HG03280 (cell line): ENCODE measurements at regions not wholly inside any gene's neighbourhood (a gene's known extent, or its start where the extent isn't known, plus 50 kb on each side); places are given as distances from the start of the nearest gene placed in this dataset.

ENCODE experiments used
- ATAC-seq: cut with Tn5 transposase; IDR thresholded peaks from one replicate; pipeline ENCODE4 v1.9.1; 2021; ENCODE audit warnings: mild to moderate bottlenecking, moderate library complexity; ENCODE audit not compliant: unreplicated experiment

DNA sequence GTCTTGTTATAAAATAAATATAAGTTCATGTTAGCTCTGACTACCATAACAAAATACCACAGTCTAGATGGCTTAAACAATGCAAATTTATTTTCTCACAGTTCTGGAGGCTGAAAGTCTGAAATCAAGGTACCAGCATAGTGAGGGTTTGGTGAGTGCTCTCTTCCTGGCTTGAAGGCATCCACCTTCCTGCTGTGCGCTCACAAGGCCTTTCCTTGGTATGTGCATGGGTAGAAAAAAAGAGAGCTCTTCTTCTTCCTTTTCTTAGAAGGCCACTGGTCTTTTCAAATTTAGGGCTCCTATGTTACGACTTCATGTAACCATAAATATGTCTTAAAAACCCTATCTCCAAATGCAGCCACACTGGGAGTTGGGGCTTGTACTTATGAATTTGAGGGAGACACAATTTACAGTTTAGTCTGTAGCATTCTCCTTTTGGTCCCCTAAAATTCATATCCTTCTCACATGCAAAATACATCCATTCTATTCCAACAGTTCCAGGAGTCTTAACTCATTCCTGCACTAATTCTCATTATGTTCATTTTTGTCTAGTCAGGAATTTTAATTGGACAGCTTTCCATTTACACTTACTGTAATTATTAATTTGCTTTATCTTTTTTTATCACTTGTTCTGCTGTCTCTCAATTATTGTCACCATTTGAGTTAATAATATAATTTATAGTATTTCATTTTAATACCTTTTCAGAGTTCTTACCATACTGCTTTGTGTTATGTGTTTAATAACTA lies 381.9 kb upstream of the EPHA7 start:
- no peak for ATAC-seq

- ATAC-seq: no peak
Measured at GRCh38 chr6:93799226-93799625, 379.9 kb upstream of the EPHA7 start.

DNA sequence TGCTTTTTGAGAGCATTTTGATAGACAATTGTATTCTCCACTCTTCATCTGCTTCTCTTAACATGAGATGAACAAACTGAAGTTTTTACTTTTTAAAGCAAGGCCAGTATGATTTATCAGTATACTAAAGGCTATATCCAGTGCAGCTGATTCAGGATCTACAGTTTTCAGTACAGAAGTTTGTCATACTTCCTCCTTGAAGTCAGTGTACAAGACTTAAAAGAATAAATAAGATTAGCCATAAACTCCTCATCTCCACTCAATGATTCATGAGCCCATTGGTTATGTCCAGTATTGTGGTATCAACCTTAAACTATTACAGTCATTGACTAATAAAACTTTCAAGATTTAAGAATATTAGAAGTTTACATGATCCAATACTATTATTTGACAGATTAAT lies 374.8 kb upstream of the EPHA7 start:
- no peak for ATAC-seq

DNA sequence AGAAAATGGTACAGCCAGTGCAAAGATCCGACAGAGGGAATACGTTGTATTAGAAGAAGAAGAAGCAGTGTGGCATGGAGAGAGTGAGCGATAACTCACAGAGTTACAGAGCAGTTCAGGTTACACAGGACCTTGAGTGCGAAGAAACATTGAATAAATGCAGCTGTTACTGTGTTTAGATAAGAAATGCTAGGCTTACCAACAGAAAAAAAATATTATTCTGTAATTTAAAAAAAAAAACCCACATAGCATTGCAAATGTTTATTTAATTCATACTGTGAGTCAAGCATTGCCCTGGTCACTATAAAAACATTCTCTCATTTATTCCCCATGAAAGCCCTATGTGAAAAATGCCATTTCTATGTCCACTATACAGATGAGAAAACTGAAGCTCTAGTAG lies 373.4 kb upstream of the EPHA7 start:
- ATAC-seq: no peak

DNA sequence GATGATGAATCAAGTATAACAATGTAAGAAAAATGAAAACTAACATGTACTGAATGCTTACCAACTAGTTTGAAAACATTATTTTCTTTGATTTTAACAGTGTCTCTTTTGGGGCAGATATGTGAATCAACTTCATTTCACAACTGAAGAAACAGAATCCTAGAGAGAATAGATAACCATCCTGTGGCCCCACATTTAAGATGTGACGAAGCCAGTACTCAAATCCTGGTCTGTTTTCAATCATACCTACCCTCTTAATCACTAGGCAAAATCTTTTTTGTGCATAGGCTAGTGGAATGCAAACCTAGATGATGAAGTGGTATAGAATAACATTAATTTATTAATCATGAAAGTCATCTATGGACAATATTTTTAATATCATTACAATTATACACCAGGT lies 371.6 kb upstream of the EPHA7 start:
- no peak for ATAC-seq

DNA sequence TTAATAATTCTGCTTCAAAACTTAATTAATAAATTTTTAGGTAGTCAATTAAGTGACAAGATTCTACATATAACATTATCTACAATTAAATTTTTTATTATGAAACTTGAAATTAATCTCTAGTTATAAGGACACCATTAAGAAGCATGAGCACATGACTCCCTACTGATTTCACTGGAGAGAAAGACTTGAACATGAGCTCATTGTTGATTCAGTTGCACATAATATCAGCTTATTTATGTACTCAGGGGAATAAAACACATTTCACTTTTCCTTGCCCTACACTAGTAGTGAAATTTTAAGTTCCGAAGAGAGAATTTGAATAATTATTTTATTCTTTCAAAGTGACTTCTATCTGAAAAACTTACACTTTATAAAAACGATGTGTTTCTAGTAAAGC lies 370.2 kb upstream of the EPHA7 start:
- ATAC-seq: no peak

GRCh38 chr6:93787841-93788240 lies 368.5 kb upstream of the EPHA7 start:
- no peak for ATAC-seq

DNA sequence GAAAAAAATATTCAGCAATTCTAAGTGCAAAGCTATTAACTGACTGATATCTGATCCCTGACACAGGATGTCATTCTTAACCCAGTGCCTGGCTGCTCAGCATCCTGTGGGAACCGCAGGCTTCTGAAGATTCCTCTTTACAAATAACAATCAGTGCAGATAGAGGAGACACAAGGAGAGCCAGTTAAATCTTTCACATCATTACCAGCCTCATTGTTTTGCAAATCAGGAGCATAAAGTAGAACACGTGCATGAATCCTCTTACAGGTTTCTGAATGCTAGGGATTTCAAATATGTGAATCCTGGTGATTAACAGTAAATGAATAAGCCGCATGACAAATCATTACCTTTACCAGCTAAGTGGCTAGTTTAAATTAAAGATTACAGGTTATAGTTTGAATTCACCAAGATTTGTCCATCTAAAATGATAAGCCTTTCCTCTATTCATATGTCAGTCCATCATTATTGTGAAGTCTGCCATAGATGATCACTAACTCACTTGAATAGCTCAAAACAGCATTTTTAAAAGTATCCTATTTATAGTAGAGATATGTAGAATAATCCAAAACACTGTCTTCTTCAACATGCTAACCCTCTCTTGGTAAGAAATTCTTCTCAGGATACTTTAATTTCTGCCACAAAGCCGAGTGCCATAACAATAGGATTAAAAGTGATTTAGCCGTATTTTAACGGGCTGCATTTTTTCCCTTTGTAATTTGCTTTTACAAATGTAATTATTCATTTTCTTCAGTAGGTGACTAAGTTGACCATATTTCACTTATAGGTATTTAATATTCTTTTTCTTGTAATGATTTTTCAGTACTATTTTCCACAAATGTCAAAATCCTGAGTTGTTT lies 367.3 kb upstream of the EPHA7 start:
- no peak for ATAC-seq

DNA sequence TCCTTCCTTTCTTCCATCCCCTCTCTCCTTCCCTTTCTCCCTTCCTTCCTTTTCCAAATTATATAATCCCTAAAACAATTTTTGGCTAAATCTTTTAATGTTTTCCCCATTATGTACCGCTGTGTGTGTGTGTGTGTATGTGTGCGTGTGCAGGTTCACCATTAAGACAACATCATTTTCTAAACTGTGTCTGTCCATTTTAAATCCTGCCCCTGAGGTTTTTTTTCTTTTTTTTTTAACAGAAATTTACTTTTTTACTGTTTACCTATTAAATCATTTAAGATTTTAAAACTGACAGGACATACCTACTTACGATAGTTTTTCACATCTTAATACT lies 366.3 kb upstream of the EPHA7 start:
- ATAC-seq: no peak

DNA sequence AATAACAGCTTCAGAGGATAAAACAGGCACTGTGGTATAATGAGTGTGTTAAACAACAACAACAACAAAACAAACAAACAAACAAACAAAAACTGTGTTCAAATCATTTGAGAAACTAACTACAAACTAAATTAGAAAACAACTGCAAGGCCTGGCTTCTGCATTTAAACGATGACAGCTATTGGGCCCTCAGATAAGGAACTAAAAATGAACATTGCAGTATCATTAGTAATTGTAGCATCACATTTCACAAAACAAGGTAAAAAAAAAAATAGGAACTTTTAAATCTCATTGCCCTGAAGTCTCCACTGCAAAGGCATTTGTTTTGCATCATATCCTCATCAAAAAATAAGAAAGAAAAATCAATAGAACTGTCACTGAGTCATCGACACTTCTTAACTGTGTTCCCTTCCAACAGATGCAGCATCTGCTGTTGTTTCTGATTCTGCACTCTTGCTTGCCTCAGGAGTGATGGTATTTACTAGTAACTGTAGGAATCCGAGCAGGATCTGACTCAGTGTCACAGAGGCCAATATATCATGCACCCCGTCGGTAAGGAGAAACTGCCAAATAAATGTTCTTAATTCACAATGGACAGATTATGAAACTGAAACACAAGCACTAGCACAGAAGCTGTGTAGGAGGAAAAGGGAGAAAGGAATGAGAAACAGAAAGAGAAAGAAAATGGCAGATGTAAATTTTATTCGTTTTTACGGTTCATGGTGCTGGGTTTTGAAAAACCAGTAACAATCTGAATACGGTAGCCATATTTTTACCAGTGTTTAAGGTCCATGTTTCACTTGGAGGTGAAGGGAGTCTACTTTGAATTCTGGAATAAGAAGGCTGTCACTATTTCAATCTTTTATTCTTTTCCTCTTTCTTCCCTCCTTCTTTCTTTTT lies 365.7 kb upstream of the EPHA7 start:
- ATAC-seq: no peak

DNA sequence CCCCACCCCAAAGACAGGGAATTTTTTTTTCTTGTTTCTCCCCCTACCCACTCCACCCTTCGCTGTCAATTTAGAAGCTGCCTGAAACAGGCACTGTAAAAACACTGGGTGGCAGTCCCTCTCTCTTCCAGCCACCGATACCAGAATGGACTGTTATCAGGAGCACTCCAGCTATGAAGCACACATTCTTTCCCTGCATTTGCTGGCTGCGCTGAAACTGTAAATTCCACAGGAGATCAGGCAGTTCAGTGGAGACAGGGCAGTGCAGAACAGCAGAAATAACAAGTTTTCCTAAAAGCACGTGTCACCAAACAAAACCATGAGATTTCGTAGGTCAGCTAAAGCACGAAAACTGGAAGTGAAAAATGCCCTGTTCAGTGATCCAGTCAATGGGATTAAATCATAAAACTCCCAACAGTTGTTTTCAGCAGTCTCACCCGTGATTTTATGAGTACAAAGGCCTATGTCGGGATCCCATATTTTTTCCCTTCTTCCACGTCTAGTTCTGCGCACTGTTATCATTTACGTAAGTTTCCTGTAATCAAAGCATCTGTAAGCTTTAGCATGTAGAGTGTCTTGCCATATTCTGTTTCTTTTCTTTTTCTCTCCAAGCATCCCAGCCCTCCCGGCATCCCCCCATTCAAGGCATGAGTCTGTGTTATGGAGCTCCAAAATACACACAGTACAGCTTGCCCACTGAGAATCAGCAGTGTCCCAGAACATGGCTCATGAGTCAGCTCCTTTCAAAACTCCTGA lies 359.9 kb upstream of the EPHA7 start:
- ATAC-seq: no peak

DNA sequence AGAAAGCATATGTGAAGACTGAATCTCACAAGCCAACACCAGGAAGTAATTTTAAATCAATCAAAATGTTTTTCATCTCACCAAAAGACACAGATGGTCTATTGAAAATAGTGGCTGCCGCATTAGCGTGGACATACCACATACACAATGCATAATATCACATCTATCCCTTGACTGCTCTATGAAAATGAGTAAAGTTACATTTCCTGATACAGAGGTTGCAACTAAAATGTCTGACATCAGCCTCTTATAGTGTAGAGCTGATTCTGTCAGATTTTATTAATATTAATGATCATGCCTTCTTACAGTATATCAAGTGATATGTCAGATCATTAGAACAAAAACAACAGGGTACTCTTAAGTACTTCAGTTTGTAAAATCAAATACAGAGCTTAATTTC lies 339.8 kb upstream of the EPHA7 start:
- ATAC-seq: no peak

- ATAC-seq: no peak
Measured at GRCh38 chr6:93751969-93752368, 332.6 kb upstream of the EPHA7 start.

GRCh38 chr6:93749930-93750329 lies 330.6 kb upstream of the EPHA7 start:
- no peak for ATAC-seq

DNA sequence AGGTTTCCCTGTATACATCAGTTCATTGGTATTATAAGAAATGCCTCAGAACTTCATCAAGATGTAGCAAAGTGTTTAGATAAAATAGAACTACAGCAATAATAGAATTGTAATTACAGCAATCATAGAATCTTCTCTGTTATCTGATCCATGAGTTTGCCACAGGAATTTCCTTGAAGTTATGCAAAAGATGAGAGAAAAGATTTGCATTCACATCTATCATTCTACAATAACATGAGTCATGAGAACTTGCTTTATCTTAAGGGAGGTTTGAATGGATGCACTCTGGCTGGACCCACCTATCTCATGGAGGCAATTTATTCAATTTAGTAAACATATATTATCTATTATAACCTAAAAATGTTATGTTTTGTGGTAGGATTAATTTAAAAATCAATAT lies 329.8 kb upstream of the EPHA7 start:
- no peak for ATAC-seq

GRCh38 chr6:93746892-93747291 lies 327.5 kb upstream of the EPHA7 start:
- no peak for ATAC-seq

DNA sequence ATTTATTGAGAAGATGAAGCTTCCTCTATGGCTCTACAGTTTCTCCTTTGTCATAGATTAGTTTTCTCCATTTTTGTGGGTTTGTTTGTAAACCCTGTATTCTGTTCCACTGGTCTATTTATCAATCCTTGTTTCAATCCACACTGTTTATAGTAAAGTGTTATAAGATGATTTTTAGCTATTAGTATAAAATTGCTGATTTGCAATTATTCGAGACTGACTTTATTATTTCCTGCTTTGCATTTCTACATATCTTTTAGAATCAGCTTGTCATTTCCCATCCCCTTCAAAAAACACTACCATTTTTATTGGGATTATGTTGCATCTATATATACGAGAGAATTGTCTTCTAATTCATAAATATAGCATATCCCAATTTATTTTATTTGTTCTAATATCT lies 325.9 kb upstream of the EPHA7 start:
- no peak for ATAC-seq

GRCh38 chr6:93735099-93735498 lies 315.7 kb upstream of the EPHA7 start:
- no peak for ATAC-seq

GRCh38 chr6:93731306-93731705 lies 311.9 kb upstream of the EPHA7 start:
- ATAC-seq: no peak

DNA sequence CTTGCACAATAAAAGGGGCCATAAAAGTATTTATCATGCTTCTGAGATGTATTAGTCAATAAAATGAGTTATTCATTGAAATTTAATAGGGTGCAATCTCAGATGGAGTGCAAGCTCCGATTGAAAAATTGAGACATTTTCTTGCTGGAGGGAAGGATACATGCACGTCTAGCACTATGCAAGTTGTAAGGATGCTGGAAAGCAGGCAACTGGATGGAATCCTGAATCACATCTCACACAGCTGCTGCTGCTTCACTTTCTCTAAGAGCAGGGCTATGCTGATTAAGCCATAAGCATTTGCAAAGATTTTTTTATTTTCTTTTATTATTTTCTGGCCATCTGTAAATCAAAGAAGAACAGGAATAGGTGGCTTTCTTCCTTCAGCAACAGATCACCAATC lies 308.8 kb upstream of the EPHA7 start:
- no peak for ATAC-seq

DNA sequence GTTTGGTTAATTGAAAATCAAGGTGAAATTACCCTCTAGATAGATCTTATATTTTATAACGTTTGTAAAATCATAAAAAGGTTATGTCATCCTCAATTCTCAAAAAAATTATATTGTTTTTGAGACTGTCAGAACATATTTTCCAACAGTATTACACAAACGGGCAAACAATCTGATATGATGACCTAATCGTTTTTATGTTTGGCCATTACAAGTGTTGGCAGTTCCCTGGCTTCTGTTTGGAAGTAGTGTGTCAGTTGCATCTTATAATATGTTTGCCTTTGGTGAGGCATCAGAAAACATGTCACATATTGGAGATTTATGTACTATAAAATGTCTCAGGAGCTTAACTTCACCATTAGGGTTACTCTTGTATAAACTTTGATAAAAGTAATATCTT lies 308.1 kb upstream of the EPHA7 start:
- ATAC-seq: no peak
